ENCODE measurements at regions not wholly inside any gene's neighbourhood (a gene's known extent, or its start where the extent isn't known, plus 50 kb on each side); places are given as distances from the start of the nearest gene placed in this dataset.

GRCh38 chr11:115710426-115710825 lies 206.2 kb upstream of the CADM1 start:
- peaks cover 0 to 9% (median 0%) of the 10 kb centered on the region in 4 donors for H3K27me3 ChIP-seq
- DNase-seq, result no peak
- WGBS, 2 donors, result 72 to 78% methylated on average over 3 to 5 of the region's 5 CpGs
- no peaks in the 10 kb centered on the region for H3K4me1 ChIP-seq
- intact Hi-C loops (cut with DNase I), result no loop called here
- H3K27ac ChIP-seq, result no peak overlapping the region
- no peak overlapping the region for H3K4me3 ChIP-seq
- no peaks in the 10 kb centered on the region for H3K9me3 ChIP-seq
- no peaks in the 10 kb centered on the region for H3K36me3 ChIP-seq
- TF ChIP-seq POLR2A (IDR thresholded peaks at IDR 0.05), result no peak
- no peak for TF ChIP-seq CTCF (IDR thresholded peaks at IDR 0.05)

- no peak for TF ChIP-seq CTCF (IDR thresholded peaks at IDR 0.05)
- TF ChIP-seq POLR2A (IDR thresholded peaks at IDR 0.05), result no peak
- 49 to 70% methylated on average over 5 to 8 of the region's 8 CpGs for WGBS, 2 donors
- no peak for DNase-seq
- intact Hi-C loops (cut with DNase I), result no loop called here
- Histone ChIP-seq H3K27ac (no peak overlapping the region), H3K9me3 (no peaks in the 10 kb centered on the region), H3K27me3 (peaks cover 0 to 9% (median 0%) of the 10 kb centered on the region in 4 donors), H3K4me1 (no peaks in the 10 kb centered on the region), H3K36me3 (no peaks in the 10 kb centered on the region), H3K4me3 (no peak overlapping the region)
Measured at GRCh38 chr11:115709297-115709696, 205.1 kb upstream of the CADM1 start.

GRCh38 chr11:115707180-115707905 lies 203.1 kb upstream of the CADM1 start:
- Histone ChIP-seq H3K4me1 (no peaks in the 10 kb centered on the region), H3K27me3 (peaks cover 0 to 9% (median 0%) of the 10 kb centered on the region in 4 donors), H3K4me3 (no peak overlapping the region), H3K9me3 (no peaks in the 10 kb centered on the region), H3K27ac (no peak overlapping the region), H3K36me3 (no peaks in the 10 kb centered on the region)
- TF ChIP-seq CTCF (IDR thresholded peaks at IDR 0.05) (no peak), POLR2A (IDR thresholded peaks at IDR 0.05) (no peak)
- intact Hi-C loops (cut with DNase I), result no loop called here
- DNase-seq, result no peak
- 69 to 81% methylated on average over 4 of the region's 4 CpGs for WGBS, 2 donors

- Histone ChIP-seq H3K9me3 (no peaks in the 10 kb centered on the region), H3K27me3 (peaks cover 0 to 9% (median 0%) of the 10 kb centered on the region in 4 donors), H3K4me3 (no peak overlapping the region), H3K27ac (no peak overlapping the region), H3K36me3 (no peaks in the 10 kb centered on the region), H3K4me1 (no peaks in the 10 kb centered on the region)
- WGBS, 2 donors, result 70 to 81% methylated on average over 1 of the region's 1 CpG
- no peak for TF ChIP-seq POLR2A (IDR thresholded peaks at IDR 0.05)
- TF ChIP-seq CTCF (IDR thresholded peaks at IDR 0.05), result no peak
- intact Hi-C loops (cut with DNase I), result no loop called here
- no peak for DNase-seq
Measured at GRCh38 chr11:115706626-115707135, 202.5 kb upstream of the CADM1 start.

- no peaks in the 10 kb centered on the region for H3K9me3 ChIP-seq
- H3K36me3 ChIP-seq, result no peaks in the 10 kb centered on the region
- H3K27me3 ChIP-seq, result no peaks in the 10 kb centered on the region
- H3K4me1 ChIP-seq, result peaks cover 0 to 8% (median 7%) of the 10 kb centered on the region in 3 donors
- H3K4me3 ChIP-seq, result no peak overlapping the region
- intact Hi-C loops (cut with DNase I), result no loop called here
- TF ChIP-seq CTCF (IDR thresholded peaks at IDR 0.05) (no peak), POLR2A (IDR thresholded peaks at IDR 0.05) (no peak)
- H3K27ac ChIP-seq, result no peak overlapping the region
- no peak for DNase-seq
- WGBS, 2 donors, result 58 to 76% methylated on average over 2 of the region's 2 CpGs
Measured at GRCh38 chr11:115705200-115705599, 201.0 kb upstream of the CADM1 start.

All from esophagus squamous epithelium (tissue), 5 donors.